ENCODE measurements at regions not wholly inside any gene's neighbourhood (a gene's known extent, or its start where the extent isn't known, plus 50 kb on each side); places are given as distances from the start of the nearest gene placed in this dataset.

GRCh38 chr3:23644099-23644498 lies 161.7 kb upstream of the UBE2E1 start:
- no peak for DNase-seq

- DNase-seq, result no peak
Observed at GRCh38 chr3:23644676-23645075, 161.1 kb upstream of the UBE2E1 start.

- DNase-seq, result no peak
Observed at GRCh38 chr3:23645533-23646183, 160.1 kb upstream of the UBE2E1 start.

- DNase-seq, result no peak
Observed at GRCh38 chr3:23646184-23646920, 159.4 kb upstream of the UBE2E1 start.

GRCh38 chr3:23647706-23648258 lies 158.0 kb upstream of the UBE2E1 start:
- DNase-seq, result no peak

GRCh38 chr3:23648326-23648995 lies 157.3 kb upstream of the UBE2E1 start:
- DNase-seq, result no peak

GRCh38 chr3:23648996-23649395 lies 156.8 kb upstream of the UBE2E1 start:
- DNase-seq, result no peak

- DNase-seq, result no peak
Observed at GRCh38 chr3:23649448-23649847, 156.3 kb upstream of the UBE2E1 start.

GRCh38 chr3:23650371-23651140 lies 155.2 kb upstream of the UBE2E1 start:
- DNase-seq, result no peak

- DNase-seq, result no peak
Observed at GRCh38 chr3:23653647-23654525, 151.9 kb upstream of the UBE2E1 start.

- no peak for DNase-seq
Observed at GRCh38 chr3:23654571-23654970, 151.2 kb upstream of the UBE2E1 start.

GRCh38 chr3:23655749-23656148 lies 150.0 kb upstream of the UBE2E1 start:
- DNase-seq, result no peak

GRCh38 chr3:23656199-23656598 lies 149.6 kb upstream of the UBE2E1 start:
- no peak for DNase-seq

- DNase-seq, result no peak
Observed at GRCh38 chr3:23656821-23657220, 148.9 kb upstream of the UBE2E1 start.

GRCh38 chr3:23657647-23658046 lies 148.1 kb upstream of the UBE2E1 start:
- DNase-seq, result no peak

GRCh38 chr3:23659274-23659673 lies 146.5 kb upstream of the UBE2E1 start:
- peak; percentile 42 for DNase-seq

- DNase-seq, result no peak
Observed at GRCh38 chr3:23659840-23660430, 145.8 kb upstream of the UBE2E1 start.

GRCh38 chr3:23662079-23662617 lies 143.6 kb upstream of the UBE2E1 start:
- DNase-seq, result no peak

GRCh38 chr3:23663246-23663645 lies 142.5 kb upstream of the UBE2E1 start:
- no peak for DNase-seq

- no peak for DNase-seq
Observed at GRCh38 chr3:23663661-23664186, 142.0 kb upstream of the UBE2E1 start.

GRCh38 chr3:23664459-23664858 lies 141.3 kb upstream of the UBE2E1 start:
- no peak for DNase-seq
